ENCODE measurements at regions not wholly inside any gene's neighbourhood (a gene's known extent, or its start where the extent isn't known, plus 50 kb on each side); places are given as distances from the start of the nearest gene placed in this dataset.

DNA sequence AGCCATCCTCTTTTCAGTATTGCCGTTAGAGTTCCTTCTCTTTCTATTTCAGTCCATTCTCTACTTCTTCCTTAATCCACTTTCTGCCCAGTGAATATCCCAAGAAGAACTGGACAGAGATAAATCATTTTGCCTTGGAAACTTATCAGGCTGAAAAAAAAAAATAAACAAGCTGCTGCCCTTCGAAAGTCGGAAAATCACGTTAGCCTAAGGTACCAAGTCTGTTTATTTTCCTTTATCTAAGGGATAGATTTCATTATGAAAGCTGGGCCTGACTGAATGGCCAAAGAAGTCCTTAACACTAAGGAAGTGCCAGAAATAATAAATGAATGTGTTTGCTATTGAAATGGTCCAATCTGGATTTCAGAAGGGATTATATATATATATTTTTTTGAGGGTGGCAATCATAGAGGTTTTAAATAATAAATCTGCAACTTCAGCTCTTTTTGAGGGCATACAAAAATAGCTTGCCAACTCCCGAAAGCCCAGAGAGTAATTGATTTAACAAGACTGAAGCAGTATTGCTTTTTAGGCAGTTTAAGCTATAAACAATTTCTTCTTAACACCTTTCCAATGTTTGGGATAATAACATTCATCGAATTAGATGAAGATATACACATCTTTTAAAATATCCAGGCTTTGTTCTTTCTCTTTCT is 127.0 kb upstream of the STMND1 start:
- Histone ChIP-seq H3K4me3 (no peak overlapping the region), H3K4me1 (no peaks in the 10 kb centered on the region), H3K4me2 (no peak overlapping the region), H3K27ac (no peak overlapping the region), H3K9me3 (no peaks in the 10 kb centered on the region)
- ATAC-seq (no peak), DNase-seq (ENCODE audit: low read depth in 1 of 2, low spot score in 1 of 2) (no peak), FAIRE-seq (no peak)
- ChIA-PET POLR2A (no interaction called here), CTCF (interaction anchor here (2.6 kb wide), 1 partner anchor 10 kb away, joined by 15 read pairs; no protein-coding TSS in a partner anchor)
- WGBS (ENCODE audit: missing lambda C conversion rate): 12% methylated on average over 6 of the region's 6 CpGs
- TF ChIP-seq KDM1A (IDR thresholded peaks at IDR 0.05; ENCODE audit: low read depth) (no peak), MAFK (IDR thresholded peaks at IDR 0.05; ENCODE audit: partially characterized antibody) (peak; percentile 44)

DNA sequence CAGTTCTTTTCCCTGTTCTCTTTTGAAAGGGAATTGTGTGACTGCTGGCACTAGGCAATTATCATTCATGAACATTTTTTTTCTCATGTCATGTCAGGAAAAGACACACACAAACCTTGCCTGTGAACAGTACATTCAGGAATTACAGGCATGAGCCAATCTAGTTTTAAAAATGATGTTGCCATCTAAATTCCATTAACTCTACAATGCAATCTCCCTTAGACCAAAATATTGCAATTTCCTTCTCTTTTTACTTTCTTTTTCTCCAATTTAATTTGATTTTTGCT is 127.5 kb upstream of the STMND1 start:
- Histone ChIP-seq H3K4me2 (no peak overlapping the region), H3K4me3 (no peak overlapping the region), H3K27ac (no peak overlapping the region), H3K9me3 (no peaks in the 10 kb centered on the region), H3K4me1 (no peaks in the 10 kb centered on the region)
- no peak for TF ChIP-seq MYC (IDR thresholded peaks at IDR 0.05; ENCODE audit: borderline replicate concordance, low read length)
- TF ChIP-seq ESRRA (IDR thresholded peaks at IDR 0.05; ENCODE audit: borderline replicate concordance, low read length): no peak
- no peak for TF ChIP-seq CHD2 (IDR thresholded peaks at IDR 0.05; ENCODE audit: low read length, partially characterized antibody)
- no peak for TF ChIP-seq ATOH8 (CRISPR knock-in tag; IDR thresholded peaks at IDR 0.05; ENCODE audit: low read depth)
- TF ChIP-seq RAD21 (conservative IDR thresholded peaks at IDR 0.05 in 1 of 2, IDR thresholded peaks at IDR 0.05 in 1 of 2): no peak
- no peak for TF ChIP-seq SREBF2 (IDR thresholded peaks at IDR 0.05)
- no peak for TF ChIP-seq BHLHE40 (IDR thresholded peaks at IDR 0.05; ENCODE audit: low read depth, low read length)
- TF ChIP-seq HOXB5 (CRISPR knock-in tag; IDR thresholded peaks at IDR 0.05): no peak
- no peak for TF ChIP-seq PBX3 (IDR thresholded peaks at IDR 0.05)
- TF ChIP-seq FOSB (CRISPR knock-in tag; IDR thresholded peaks at IDR 0.05): no peak
- no peak for TF ChIP-seq FOSL2 (IDR thresholded peaks at IDR 0.05)
- TF ChIP-seq FOSL2 (CRISPR knock-in tag; IDR thresholded peaks at IDR 0.05): no peak
- TF ChIP-seq HDAC2 (IDR thresholded peaks at IDR 0.05): no peak
- TF ChIP-seq, protein P1, sequence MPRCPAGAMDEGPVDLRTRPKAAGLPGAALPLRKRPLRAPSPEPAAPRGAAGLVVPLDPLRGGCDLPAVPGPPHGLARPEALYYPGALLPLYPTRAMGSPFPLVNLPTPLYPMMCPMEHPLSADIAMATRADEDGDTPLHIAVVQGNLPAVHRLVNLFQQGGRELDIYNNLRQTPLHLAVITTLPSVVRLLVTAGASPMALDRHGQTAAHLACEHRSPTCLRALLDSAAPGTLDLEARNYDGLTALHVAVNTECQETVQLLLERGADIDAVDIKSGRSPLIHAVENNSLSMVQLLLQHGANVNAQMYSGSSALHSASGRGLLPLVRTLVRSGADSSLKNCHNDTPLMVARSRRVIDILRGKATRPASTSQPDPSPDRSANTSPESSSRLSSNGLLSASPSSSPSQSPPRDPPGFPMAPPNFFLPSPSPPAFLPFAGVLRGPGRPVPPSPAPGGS (IDR thresholded peaks at IDR 0.05): no peak
- TF ChIP-seq NPAS2 (CRISPR knock-in tag; IDR thresholded peaks at IDR 0.05; ENCODE audit: borderline replicate concordance): no peak
- no peak for TF ChIP-seq RNF2 (IDR thresholded peaks at IDR 0.05; ENCODE audit: borderline replicate concordance, low read depth)
- no peak for TF ChIP-seq ZFP36 (IDR thresholded peaks at IDR 0.05; ENCODE audit: borderline replicate concordance, partially characterized antibody)
- ChIA-PET CTCF (interaction anchor here (2.6 kb wide), 1 partner anchor 10 kb away, joined by 15 read pairs; no protein-coding TSS in a partner anchor), POLR2A (no interaction called here)
- ATAC-seq (no peak), FAIRE-seq (no peak), DNase-seq (ENCODE audit: low read depth in 1 of 2, low spot score in 1 of 2) (no peak)

- 55% methylated on average over 12 of the region's 12 CpGs for WGBS (ENCODE audit: missing lambda C conversion rate)
- Histone ChIP-seq H3K4me3 (no peak overlapping the region), H3K27ac (no peak overlapping the region), H3K4me1 (no peaks in the 10 kb centered on the region), H3K4me2 (no peak overlapping the region), H3K9me3 (no peaks in the 10 kb centered on the region)
- POLR2A ChIA-PET: no interaction called here
- FAIRE-seq (no peak), ATAC-seq (no peak), DNase-seq (ENCODE audit: low read depth in 1 of 2, low spot score in 1 of 2) (no peak)
- CTCF ChIA-PET: interaction anchor here (2.6 kb wide), 1 partner anchor 9 kb away, joined by 15 read pairs; no protein-coding TSS in a partner anchor
- TF ChIP-seq EHMT2 (IDR thresholded peaks at IDR 0.05; ENCODE audit: low read depth): no peak
- TF ChIP-seq ZC3H11A (IDR thresholded peaks at IDR 0.05): no peak
- no peak for TF ChIP-seq USF2 (IDR thresholded peaks at IDR 0.05)
- TF ChIP-seq ZSCAN20 (CRISPR knock-in tag; IDR thresholded peaks at IDR 0.05): no peak
- TF ChIP-seq SREBF2 (IDR thresholded peaks at IDR 0.05): no peak
Observed at GRCh38 chr6:16973545-16974386, 128.1 kb upstream of the STMND1 start.
